Fibroblast of villous mesenchyme (primary cell): ENCODE measurements at regions not wholly inside any gene's neighbourhood (a gene's known extent, or its start where the extent isn't known, plus 50 kb on each side); places are given as distances from the start of the nearest gene placed in this dataset.

Source experiments
- DNase-seq: peaks from one replicate; pipeline ENCODE4 v3.0.0-alpha.2; 2010; ENCODE audit warnings: low read depth
- H3K4me3 ChIP-seq: 2 replicates; pipeline ENCODE4 v1.5.1; 2011; ENCODE audit warnings: low read depth, mild to moderate bottlenecking, low read length
- CTCF ChIP-seq: IDR thresholded peaks from 2 replicates; pipeline ENCODE4 v1.5.1; 2012; ENCODE audit warnings: low read depth, mild to moderate bottlenecking, low read length; ENCODE audit not compliant: insufficient read depth

- no peak overlapping the region for H3K4me3 ChIP-seq
- no peak for TF ChIP-seq CTCF
- no peak for DNase-seq
These were observed 228.0 kb upstream of the SPHKAP start for GRCh38 chr2:228409493-228409892.

GRCh38 chr2:228408529-228409227, 227.2 kb upstream of the SPHKAP start:
- no peak for DNase-seq
- H3K4me3 ChIP-seq, result no peak overlapping the region
- no peak for TF ChIP-seq CTCF

- H3K4me3 ChIP-seq, result no peak overlapping the region
These were observed 226.3 kb upstream of the SPHKAP start for GRCh38 chr2:228407821-228408220.

GRCh38 chr2:228401065-228401912, 219.8 kb upstream of the SPHKAP start:
- no peak overlapping the region for H3K4me3 ChIP-seq
- peak; percentile 9 for DNase-seq
- peak; percentile 22 for TF ChIP-seq CTCF

More at GRCh38 chr2:228407821-228408220, 226.3 kb upstream of the SPHKAP start:
- TF ChIP-seq CTCF, result no peak
- DNase-seq, result no peak

GRCh38 chr2:228387776-228388175, 206.3 kb upstream of the SPHKAP start:
- no peak for TF ChIP-seq CTCF
- no peak for DNase-seq
- H3K4me3 ChIP-seq, result no peak overlapping the region

GRCh38 chr2:228378696-228379425, 197.4 kb upstream of the SPHKAP start:
- TF ChIP-seq CTCF, result no peak
- no peak for DNase-seq
- H3K4me3 ChIP-seq, result no peak overlapping the region
